ENCODE measurements at regions not wholly inside any gene's neighbourhood (a gene's known extent, or its start where the extent isn't known, plus 50 kb on each side); places are given as distances from the start of the nearest gene placed in this dataset.

DNA sequence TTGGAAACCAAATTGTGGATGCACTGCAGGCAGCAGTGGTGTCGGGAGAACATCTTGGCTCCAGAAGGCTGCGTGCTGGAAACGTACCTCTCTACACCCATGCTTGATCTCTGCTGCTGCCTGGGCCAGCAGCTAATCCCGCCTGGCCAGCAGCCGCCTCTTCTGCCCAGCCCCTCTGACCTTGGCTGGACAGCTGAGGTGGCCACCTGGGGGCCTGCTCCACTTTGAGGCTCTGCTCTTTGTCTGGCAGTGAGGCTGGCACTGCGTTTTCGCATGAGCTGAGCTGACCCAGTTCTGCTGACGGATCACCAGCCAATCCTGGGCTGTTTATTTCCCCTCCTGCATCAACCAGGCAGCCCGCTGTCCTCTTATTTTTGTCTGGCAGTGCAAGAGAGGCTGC lies 154.9 kb downstream of the TENT4A start:
- DNase-seq (ENCODE audit: extremely low read depth in 1 of 2, low read depth in 1 of 2) = no peak

DNA sequence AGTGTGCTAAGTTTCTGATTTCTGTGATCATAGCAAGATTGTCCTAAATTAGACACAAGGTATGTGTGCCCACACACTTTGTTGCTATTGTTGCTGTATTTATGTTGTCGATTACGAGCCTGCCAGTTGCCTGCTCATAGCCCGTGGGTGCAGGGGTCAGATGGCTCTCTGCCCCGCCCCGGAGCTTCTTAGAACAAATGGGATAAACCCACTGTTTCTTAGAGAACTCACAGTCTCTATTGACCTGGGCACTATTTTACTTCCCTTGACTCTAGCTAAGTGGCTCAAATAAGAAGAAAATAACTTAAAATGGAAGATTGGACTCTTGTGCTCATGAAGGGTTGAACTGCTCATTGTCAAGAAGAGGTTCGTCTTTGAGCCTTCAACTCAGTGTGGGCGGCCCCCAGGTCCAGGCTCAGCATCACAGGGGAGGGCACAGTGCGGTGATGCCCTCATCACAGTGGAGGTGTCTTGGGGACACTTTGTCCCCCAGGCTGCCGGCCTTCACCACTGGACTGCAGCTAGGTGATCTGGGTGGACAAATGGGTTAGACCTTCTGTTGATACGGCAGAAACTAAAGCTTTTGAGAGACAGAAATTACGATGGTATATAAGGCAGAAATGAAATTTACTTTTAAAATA lies 155.5 kb downstream of the TENT4A start:
- no peak for DNase-seq (ENCODE audit: extremely low read depth in 1 of 2, low read depth in 1 of 2)

DNA sequence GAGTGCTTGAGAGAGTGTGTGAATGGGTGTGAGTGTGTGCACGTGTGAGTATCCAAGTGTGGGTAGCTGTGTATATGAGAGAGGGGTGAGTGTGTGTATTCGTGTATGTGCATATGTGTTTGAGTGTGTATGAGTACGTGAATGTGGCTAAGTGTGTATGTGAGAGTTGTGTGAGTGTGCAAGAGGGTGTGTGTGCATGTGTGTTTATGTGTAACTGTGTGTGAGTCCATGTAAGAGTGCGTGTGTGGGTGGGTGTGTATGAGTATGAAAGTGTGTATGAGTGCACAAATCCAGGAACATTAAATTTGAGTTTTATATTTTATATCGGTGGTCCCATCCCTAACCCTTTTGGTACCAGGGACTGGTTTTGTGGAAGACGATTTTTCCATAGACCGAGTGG lies 156.4 kb downstream of the TENT4A start:
- DNase-seq (ENCODE audit: extremely low read depth in 1 of 2, low read depth in 1 of 2) = no peak

DNA sequence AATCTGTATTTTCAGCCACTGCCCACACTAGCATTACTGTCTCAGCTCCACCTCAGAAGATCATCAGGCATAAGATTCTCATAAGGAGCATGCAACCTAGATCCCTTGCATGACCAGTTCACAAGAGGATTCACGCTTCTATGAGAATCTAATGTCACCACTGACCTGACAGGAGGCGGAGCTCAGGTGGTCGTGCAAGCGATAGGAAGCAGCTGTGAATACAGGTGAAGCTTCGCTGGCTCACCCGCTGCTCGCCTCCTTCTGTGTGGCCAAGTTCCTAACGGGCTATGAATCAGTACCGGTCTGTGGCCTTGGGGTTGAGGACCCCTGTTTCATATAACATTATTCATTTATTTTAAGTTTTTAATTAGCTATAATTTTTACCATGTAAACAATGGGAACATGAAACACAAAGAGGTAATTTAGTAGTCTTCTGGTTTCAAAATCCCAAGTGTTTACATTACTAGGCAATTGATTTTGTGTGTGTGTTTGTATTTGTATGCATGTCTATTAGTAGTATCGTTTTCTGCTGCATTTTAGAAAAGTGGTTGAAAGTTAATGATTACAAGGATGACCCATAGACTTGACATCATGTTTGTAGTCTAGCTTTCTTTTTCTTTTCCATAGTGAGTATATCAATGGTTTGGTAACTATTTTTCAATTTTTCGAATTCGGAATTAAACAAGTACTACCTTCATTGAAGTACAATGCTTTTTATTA lies 159.4 kb downstream of the TENT4A start:
- DNase-seq (ENCODE audit: extremely low read depth in 1 of 2, low read depth in 1 of 2) = no peak

DNA sequence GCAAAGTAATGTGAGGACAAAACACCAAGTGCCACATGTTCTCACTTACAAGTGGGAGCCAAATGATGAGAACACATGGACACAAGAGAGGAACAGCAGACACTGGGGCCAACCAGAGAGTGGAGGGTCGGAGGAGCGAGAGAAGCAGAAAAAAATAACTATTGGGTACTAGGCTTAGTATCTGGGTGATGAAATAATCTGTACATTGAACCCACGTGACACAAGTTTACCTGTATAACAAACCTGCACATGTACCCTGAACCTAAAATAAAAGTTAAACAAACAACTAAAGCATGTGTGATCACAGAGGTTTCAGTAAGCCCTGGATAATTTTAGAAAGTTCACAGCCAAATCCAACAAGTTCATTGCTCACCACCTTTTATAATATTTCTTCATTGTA lies 160.1 kb downstream of the TENT4A start:
- no peak for DNase-seq (ENCODE audit: extremely low read depth in 1 of 2, low read depth in 1 of 2)

DNA sequence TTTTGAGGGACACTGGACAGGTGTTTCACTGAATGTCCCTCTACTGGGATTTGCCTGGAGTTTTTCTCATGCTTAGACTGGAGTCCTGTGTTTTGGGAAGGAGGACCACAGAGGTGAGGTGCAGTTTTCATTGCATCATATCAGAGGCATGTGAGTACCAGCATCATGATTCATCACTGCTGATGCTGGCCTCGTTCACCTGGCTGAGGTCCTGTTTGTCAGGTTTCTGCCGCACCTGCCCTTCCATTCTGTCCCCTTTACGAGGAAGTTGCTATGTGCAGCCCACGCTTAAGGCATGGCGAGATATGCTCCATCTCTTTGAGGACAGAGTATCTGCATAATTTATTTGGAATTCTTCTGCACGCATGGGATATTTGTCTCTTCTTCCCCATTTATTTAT lies 162.1 kb downstream of the TENT4A start:
- no peak for DNase-seq (ENCODE audit: extremely low read depth in 1 of 2, low read depth in 1 of 2)

DNA sequence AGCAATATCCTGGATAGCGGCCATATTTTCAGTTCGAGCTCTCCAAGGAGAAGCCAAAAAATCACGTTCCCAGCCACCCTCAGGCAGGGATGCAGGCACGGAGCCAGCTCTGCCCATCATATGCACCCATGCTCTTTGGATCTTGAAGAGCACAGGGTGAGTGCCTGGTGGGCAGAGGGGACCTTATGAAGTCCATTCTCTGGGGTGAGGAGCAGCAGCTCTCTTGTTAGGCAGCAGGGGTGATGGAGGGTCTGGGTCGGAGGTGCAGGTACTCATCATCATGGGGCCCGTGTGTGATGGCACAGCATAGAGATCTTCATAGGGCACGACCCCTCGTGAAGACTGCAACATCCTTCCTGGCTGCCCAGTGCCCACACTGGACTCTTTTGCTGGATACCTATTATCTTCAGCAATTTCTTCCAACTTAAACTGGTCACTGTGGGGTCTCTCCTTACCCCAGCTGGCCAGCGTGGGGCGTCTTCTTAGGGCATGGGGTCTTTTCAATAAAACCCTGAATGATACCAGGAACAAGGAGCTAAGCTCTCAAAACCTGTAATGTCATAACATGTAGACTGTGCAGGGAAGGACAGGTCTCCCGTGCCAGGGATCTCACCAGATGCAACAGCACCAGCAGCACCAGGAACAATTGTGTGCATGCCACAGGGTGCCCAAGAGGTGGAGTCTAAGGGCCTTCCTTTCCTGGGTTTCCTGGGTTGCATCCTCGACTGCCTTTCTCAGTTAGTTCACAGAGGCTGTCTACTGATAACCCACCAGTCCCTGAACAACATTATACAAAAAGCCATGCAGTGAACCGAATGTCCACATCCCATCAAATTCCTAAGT lies 165.0 kb downstream of the TENT4A start:
- DNase-seq (ENCODE audit: extremely low read depth in 1 of 2, low read depth in 1 of 2) = no peak

DNA sequence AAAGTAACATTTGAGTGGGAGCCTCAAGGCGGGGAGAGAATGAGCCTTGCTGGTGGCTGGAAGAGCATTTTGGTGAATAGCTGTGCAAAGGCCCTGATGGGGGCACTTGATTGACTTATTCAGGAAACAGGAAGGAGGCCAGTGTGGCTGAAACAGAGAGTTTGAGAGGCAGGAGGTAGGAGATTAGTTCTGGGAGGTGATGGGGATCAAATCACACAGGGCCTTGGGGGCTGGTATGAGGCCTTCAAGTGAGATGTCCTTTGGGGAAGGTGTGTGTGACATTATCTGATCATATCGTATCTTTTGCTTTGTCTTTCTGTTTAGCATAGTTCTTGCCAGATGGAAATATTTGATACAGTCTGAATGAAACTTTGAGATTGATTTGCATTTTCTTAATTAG lies 172.3 kb downstream of the TENT4A start:
- DNase-seq (ENCODE audit: extremely low read depth in 1 of 2, low read depth in 1 of 2) = no peak

DNA sequence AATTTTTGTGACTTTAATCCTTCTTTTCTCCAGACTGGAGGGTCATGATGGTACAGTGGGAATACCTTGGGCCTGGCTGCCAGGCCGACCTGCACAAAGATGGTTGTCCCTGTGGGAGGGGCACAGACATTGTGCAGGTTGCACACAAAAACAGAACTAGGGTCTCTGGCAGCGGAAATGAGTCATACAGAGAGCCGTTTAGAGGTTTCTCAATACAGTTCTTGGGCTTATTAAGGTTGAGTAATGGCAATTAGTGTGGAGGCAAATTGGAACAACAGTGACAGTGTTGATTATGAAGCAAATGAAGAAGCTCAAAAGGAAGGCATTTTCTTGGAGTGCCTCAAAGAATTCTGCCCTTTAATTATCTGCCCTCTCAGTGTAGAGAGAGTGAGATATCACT lies 173.6 kb downstream of the TENT4A start:
- DNase-seq (ENCODE audit: extremely low read depth in 1 of 2, low read depth in 1 of 2) = no peak

DNA sequence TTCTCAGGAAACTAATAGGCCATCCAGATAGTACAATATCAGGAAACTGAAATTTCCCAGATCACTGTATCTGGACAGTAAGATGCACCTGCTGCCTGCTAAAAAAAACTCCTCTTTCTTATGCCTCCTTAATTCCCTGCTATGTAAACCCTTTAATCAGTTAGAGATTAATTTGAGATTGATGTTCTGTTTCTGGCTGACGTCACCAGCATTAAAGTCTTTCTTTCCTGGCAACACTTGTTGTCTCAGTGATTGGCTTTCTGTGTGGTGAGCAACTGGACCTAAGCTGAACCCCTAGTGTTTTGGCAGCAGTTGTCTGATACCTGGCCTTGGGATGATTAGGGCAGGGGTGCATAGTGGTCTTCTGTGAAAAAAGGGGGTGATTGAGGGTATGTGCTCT lies 175.8 kb downstream of the TENT4A start:
- DNase-seq (ENCODE audit: extremely low read depth in 1 of 2, low read depth in 1 of 2) = no peak

DNA sequence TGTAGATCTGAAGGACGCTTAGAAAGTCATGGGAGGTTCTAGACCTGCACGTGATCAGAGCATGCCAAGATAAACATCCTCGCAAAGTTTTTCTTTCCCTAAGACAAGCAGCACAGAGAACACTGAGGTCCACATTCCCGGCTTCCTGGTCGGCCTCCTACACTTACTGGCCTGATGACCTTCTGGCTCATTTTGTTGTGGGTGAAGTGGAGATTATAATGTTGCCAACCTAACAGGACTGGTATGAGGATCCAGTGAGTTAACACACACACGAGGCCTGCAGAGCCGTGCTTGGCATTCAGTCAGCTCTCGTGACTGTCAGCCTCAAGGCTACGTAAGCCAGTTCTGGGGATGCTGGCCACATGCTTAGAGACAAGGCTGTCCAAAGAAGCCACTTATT lies 186.0 kb downstream of the TENT4A start:
- DNase-seq (ENCODE audit: extremely low read depth in 1 of 2, low read depth in 1 of 2) = no peak

DNA sequence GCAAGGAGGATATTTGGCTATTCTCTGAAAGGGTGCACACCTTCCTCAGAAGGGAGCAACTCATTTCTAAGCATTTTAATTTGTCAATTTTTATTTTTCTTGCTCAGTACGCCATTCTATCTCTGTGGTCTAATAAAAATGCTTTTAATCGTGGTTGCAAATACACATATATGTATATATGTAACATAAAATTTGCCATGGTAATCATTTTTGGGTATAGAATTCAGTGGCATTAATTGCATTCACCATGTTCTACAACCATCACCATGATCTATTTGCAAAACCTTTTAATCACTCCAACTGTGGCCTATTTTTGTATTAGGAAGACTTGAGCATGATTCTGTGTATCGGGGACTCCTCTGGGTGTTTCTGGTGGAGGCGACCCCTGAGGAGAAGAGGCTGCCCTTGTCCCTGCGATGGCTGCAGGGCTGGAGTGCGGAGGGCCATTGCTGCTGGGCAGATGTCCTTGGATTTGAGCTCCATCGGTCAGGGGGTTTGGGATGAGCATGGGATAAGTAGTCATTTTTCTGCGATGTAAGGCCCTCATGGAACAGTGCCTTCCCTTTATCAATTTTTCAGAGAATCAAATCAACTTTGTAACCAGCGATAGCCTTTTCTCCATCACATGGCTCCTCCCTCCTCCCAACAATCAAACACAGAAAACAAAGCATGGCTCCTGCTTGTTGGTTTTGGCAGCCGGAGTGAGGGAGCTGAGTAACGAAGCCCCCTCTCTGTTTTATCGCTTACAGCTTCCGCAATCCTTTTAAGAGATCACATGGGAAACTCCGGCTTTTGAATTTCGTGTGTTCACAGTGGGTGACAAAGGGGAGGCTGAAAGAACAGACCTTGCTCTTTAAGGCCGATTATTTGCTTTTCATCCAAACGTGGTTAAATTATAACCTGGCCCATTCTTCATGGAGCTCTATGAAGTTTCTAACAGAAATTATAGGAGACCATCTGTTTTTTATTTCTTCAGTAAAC lies 187.3 kb downstream of the TENT4A start:
- DNase-seq (ENCODE audit: extremely low read depth in 1 of 2, low read depth in 1 of 2) = no peak

DNA sequence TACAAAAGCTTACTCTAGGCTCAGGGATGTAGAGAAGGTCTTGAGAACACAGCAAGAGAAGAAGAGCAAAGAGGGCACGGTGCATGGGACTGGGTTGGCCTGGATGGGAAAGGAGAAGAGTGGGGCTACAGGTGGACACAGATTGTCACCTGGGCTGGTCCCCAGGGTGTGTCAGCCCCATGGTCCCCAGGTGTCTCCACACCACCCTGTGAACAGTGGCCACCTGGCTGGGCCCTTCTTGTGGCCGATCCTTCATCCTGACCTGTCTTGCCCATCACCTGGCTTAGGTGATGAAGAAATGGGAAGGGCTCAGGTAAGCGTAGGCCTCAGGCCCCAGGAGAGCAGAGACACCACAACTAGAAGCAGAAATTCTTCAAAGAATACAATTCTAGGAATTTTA lies 188.9 kb downstream of the TENT4A start:
- no peak for DNase-seq (ENCODE audit: extremely low read depth in 1 of 2, low read depth in 1 of 2)

DNA sequence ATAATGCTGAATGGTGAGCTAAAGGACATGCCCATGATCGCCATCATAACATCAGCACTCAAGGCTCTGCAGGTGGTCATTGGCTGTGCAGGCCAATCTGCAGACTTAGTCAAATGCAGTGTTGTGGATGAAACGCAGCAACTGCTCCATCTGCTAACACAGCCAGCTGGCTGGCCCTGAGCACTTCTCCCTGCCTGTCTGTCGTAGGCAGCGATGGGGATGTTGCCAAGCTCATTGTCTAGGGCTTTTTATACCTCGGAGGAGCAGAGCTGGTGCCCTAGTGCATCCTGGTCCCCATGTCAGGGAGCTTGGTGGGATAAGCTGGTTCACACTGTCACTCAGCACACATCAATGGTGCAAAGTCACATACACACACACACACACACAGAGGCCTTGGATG lies 189.4 kb downstream of the TENT4A start:
- no peak for DNase-seq (ENCODE audit: extremely low read depth in 1 of 2, low read depth in 1 of 2)

DNA sequence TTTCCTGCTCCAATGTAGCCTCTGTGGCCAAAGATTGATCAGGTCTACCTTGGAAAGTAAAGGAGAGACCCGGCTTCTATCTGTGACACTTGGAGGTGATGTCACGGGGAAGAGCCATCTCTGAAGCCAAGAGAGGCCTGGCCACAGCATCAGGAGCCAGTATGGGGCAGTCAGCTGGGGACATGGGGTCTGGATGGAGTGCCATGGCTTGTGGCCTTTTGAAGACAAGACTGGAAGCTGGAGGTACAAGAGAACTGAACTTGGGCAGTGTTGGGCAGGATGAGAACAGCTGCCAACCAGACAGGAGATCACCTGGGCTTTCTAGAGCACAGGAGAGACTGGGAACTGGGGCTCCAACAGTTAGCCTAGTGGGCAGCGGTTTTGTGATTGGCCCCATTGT lies 190.7 kb downstream of the TENT4A start:
- DNase-seq (ENCODE audit: extremely low read depth in 1 of 2, low read depth in 1 of 2) = no peak

DNA sequence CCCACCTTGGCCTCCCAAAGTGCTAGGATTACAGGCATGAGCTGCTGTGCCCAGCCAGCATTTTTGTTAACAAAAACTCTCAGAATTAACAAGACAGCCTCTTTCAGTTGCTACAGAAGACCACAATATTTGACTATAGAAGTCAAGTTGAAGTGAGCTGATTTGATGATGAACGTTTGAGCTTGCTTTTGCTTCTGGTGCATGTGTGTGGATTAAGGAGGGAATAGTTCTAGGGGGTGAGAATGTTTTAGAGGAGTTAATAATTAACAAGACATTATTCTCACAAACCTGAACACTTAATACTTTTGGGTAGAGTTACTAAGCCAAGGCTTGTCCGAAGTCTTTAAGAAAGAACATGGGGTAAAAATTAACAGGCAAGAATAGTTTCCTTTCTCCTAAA lies 191.6 kb downstream of the TENT4A start:
- no peak for DNase-seq (ENCODE audit: extremely low read depth in 1 of 2, low read depth in 1 of 2)

DNA sequence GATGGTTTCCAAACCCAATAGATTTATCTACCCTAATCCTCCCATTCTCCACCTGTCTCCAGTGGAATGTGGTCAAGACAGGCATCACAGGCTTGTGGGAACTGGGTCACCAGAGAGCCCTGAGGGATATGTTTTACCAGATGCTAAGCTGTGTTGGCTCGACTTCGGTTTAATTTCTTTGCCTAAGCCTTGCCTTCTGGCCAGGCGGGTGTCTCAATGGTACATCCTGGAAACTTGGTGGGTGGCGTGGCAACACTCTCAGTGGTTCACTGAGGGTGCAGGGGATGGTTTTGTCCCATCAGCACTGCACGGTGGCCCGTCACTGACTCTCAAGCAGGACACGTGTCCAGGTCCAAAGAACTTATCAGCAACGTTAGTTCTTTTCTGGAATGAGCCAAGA lies 192.2 kb downstream of the TENT4A start:
- DNase-seq (ENCODE audit: extremely low read depth in 1 of 2, low read depth in 1 of 2) = no peak

DNA sequence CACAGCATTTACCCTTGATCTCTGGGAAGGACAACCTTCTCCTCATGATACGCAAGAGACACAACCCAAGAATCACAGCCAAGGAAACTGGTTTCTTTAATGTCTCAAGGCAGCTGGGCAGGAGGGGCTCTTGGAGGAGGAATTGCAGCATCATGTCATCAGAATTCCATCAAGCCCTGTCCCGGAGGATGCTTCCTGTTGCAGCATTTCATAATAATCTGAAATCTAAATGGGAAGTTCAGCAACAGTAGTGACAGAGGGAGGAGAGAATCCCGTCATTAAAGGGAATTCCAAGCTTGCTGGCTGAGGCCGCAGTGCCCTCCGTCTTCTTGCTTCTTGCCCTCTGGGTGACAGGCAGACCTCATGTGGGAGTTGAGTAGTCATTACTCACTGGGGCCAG lies 192.7 kb downstream of the TENT4A start:
- DNase-seq (ENCODE audit: extremely low read depth in 1 of 2, low read depth in 1 of 2) = no peak

DNA sequence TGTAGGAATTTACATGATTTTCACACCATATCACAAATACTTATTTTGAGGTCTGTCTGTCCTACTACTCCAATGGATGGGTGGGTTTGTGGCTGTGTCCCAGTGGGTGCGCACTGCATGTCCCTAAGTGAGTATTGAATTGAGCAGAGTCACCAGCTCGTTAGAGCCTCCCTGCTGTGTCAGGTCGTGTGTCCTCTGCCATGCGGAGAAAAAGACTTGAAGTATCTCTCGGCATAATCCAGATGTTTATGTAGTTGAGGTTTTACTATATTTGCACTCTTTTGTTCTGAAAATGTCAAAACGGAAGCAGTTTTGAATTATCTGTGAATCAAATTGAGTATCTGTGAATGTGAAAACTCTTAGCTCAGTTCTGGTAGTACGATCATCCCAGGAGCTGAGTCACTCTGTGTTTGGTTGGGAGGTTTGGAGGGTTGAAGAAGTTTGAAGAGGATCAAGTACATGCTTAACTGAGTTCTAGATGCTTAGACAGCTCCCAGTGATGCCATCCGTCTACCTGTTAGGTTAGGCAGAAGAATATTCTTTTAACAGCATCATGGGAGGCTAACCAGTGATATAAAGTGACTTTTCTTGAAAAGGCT lies 194.2 kb downstream of the TENT4A start:
- DNase-seq (ENCODE audit: extremely low read depth in 1 of 2, low read depth in 1 of 2) = no peak

DNA sequence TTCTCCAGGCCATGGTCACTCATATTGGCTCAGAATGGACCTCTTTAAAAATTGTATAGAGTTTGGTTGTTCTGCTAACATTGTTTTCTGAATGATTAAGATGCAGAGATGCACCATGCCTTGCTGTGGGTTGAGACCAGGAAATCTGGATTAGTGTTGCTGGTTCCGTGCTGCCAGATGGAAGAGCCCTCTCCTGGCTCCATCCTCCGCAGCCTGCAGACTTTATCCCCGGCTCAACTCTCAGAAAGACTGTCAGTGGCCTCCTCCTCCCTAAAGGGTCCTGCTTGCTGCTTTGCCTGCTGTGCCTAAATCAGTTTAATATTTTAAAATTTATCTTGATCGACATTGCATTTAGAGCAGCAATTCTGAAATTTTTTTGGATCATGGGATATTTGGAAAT lies 196.7 kb downstream of the TENT4A start:
- DNase-seq (ENCODE audit: extremely low read depth in 1 of 2, low read depth in 1 of 2) = no peak

All from stimulated activated CD8-positive, alpha-beta memory T cell treated with anti-CD3 and anti-CD28 coated beads, Interleukin-7, amount 100 ng/mL, for 48 hours (primary cell).